ENCODE measurements at regions not wholly inside any gene's neighbourhood (a gene's known extent, or its start where the extent isn't known, plus 50 kb on each side); places are given as distances from the start of the nearest gene placed in this dataset.

DNA sequence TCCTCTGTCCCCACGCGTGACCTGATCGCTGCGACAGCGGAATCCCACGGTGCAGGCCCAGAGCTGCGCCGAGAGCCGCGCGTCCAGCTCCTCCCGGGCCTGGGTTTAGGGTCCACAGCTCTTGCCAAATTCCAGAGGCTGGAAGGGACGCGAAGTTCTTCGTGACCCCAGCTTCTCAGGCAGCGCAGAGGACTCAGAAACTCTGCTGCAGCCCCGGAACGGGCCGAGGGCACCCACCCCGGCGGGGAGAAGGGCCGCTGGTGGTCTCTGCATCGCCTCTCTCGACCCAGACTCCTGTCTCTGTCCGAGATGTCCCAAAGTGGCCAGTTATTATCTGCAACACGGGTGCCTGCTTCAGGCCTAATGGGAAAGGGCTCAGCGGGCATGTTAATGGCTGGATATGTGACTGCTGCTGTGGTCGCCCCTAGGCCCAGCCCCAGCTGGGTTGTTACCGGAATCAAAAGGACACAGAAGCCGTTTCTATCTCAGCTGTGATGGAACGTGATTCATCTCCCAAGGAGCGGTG lies 236.4 kb downstream of the VRK1 start:
- H3K9me3 ChIP-seq, result no peaks in the 10 kb centered on the region
- H3K27ac ChIP-seq, result no peak overlapping the region
- no peaks in the 10 kb centered on the region for H3K27me3 ChIP-seq (replicated peaks; ENCODE audit: insufficient read depth)
- no peak for ATAC-seq (ENCODE audit: insufficient number of reproducible peaks, low FRiP score, low read depth)
- no peaks in the 10 kb centered on the region for H3K4me1 ChIP-seq (ENCODE audit: control insufficient read depth in 1 of 2, low read depth in 2 of 2)
- H3K36me3 ChIP-seq, result no peaks in the 10 kb centered on the region
- no peak for DNase-seq (ENCODE audit: low spot score)
- no peak overlapping the region for H3K4me3 ChIP-seq
- TF ChIP-seq, protein P1, sequence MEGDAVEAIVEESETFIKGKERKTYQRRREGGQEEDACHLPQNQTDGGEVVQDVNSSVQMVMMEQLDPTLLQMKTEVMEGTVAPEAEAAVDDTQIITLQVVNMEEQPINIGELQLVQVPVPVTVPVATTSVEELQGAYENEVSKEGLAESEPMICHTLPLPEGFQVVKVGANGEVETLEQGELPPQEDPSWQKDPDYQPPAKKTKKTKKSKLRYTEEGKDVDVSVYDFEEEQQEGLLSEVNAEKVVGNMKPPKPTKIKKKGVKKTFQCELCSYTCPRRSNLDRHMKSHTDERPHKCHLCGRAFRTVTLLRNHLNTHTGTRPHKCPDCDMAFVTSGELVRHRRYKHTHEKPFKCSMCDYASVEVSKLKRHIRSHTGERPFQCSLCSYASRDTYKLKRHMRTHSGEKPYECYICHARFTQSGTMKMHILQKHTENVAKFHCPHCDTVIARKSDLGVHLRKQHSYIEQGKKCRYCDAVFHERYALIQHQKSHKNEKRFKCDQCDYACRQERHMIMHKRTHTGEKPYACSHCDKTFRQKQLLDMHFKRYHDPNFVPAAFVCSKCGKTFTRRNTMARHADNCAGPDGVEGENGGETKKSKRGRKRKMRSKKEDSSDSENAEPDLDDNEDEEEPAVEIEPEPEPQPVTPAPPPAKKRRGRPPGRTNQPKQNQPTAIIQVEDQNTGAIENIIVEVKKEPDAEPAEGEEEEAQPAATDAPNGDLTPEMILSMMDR (IDR thresholded peaks at IDR 0.05), result no peak

DNA sequence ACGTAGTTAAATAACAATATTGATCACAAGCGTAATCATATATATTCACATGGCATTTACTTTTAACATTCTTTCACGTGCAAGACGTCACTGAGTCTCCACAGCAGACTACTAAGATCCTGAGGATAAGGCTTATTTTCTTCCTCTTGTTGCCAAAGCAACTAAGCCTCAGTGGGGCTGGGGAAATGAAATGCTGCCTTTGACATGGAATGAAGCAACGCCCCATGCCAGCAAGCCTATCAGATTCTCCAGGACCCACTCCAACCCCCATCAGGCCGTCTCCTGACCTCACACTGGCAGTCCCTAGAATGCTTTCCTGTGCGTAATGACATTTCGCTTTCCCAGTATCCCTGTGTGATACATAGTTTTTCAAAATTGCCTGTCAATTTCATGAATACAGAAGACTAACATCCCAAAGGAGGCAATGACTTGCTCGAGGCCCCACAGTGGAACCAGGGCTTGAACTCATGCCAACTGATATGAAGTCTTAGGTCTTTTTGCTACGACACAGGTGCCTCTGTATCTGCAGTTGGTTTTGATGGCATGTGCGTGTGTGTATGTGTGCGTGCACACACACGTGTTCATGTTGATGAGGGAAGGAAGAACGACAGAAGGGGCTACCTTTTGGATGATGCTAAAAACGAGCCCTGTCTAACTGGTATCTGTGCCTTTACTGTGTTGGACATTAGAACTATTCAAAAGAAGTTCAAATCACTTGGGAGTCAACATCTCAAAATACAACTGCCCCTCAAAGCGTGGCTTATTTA lies 239.1 kb downstream of the VRK1 start:
- peaks cover 6% of the 10 kb centered on the region for H3K9me3 ChIP-seq
- H3K27me3 ChIP-seq (replicated peaks; ENCODE audit: insufficient read depth), result no peaks in the 10 kb centered on the region
- no peak overlapping the region for H3K4me3 ChIP-seq
- H3K27ac ChIP-seq, result no peak overlapping the region
- no peaks in the 10 kb centered on the region for H3K4me1 ChIP-seq (ENCODE audit: control insufficient read depth in 1 of 2, low read depth in 2 of 2)
- no peak for ATAC-seq (ENCODE audit: insufficient number of reproducible peaks, low FRiP score, low read depth)
- no peaks in the 10 kb centered on the region for H3K36me3 ChIP-seq
- DNase-seq (ENCODE audit: low spot score), result no peak
- TF ChIP-seq, protein P1 (IDR thresholded peaks at IDR 0.05), result no peak

GRCh38 chr14:97039717-97040363 lies 242.7 kb downstream of the VRK1 start:
- TF ChIP-seq, protein P1 (IDR thresholded peaks at IDR 0.05), result no peak

DNA sequence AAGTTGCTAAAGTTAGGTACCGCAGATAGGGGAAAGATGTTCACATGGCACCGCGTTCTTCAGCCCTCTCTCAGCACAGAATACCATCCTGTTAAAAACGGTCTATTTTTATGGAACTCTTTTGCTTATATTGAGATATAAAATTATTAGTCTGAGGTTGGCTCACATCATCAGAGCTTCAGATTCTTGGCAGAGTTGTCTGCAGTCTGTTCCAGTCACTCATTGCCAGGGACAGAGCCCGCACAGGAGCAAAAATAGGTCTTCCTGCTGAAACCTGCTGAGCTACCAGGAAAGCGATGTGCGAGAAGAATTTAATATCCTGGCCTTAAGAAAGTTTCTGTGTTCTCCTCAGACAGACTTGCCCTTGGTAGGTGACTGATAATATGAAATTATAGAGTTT lies 249.8 kb downstream of the VRK1 start:
- Histone ChIP-seq H3K27me3 (replicated peaks; ENCODE audit: insufficient read depth) (no peaks in the 10 kb centered on the region), H3K27ac (no peak overlapping the region), H3K36me3 (no peaks in the 10 kb centered on the region), H3K9me3 (no peaks in the 10 kb centered on the region), H3K4me1 (ENCODE audit: control insufficient read depth in 1 of 2, low read depth in 2 of 2) (no peaks in the 10 kb centered on the region), H3K4me3 (no peak overlapping the region)
- TF ChIP-seq, protein P1 (IDR thresholded peaks at IDR 0.05), result no peak
- no peak for DNase-seq (ENCODE audit: low spot score)
- no peak for ATAC-seq (ENCODE audit: insufficient number of reproducible peaks, low FRiP score, low read depth)

More at GRCh38 chr14:97039717-97040363, 242.7 kb downstream of the VRK1 start:
- Histone ChIP-seq H3K36me3 (no peaks in the 10 kb centered on the region), H3K4me1 (ENCODE audit: control insufficient read depth in 1 of 2, low read depth in 2 of 2) (no peaks in the 10 kb centered on the region), H3K27me3 (replicated peaks; ENCODE audit: insufficient read depth) (no peaks in the 10 kb centered on the region), H3K4me3 (no peak overlapping the region), H3K9me3 (peaks cover 6% of the 10 kb centered on the region), H3K27ac (no peak overlapping the region)
- DNase-seq (ENCODE audit: low spot score) (no peak), ATAC-seq (ENCODE audit: insufficient number of reproducible peaks, low FRiP score, low read depth) (no peak)

DNA sequence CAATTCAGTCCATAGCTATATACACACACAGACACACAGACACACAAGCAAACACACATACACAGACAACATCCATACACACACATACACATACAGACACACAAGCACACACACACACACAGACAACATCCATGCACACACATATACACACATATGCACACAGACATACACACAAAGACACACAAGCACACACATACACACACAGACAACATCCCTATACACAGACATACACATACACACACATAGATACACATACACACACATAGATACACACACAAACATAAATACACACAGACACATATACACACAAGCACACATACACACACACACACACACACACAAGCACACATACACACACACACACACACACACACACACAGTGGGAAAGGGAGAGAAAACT lies 254.8 kb downstream of the VRK1 start:
- no peaks in the 10 kb centered on the region for H3K4me1 ChIP-seq (ENCODE audit: control insufficient read depth in 1 of 2, low read depth in 2 of 2)
- H3K4me3 ChIP-seq, result no peak overlapping the region
- no peaks in the 10 kb centered on the region for H3K27me3 ChIP-seq (replicated peaks; ENCODE audit: insufficient read depth)
- no peak for DNase-seq (ENCODE audit: low spot score)
- H3K27ac ChIP-seq, result no peak overlapping the region
- TF ChIP-seq, protein P1 (IDR thresholded peaks at IDR 0.05), result no peak
- no peaks in the 10 kb centered on the region for H3K9me3 ChIP-seq
- ATAC-seq (ENCODE audit: insufficient number of reproducible peaks, low FRiP score, low read depth), result no peak
- H3K36me3 ChIP-seq, result no peaks in the 10 kb centered on the region
